HG03558 (cell line): ENCODE measurements at regions not wholly inside any gene's neighbourhood (a gene's known extent, or its start where the extent isn't known, plus 50 kb on each side); places are given as distances from the start of the nearest gene placed in this dataset.
"Not testable (repeated sequence)": the region's sequence is repeated elsewhere in the genome, so short reads cannot be mapped to it uniquely, and the experiment has no call there.

Experiments used
- ATAC-seq: cut with Tn5 transposase; IDR thresholded peaks from one replicate; pipeline ENCODE4 v1.9.1; 2021; ENCODE audit warnings: moderate number of reproducible peaks; ENCODE audit not compliant: unreplicated experiment; ENCODE audit errors: extremely low read depth

DNA sequence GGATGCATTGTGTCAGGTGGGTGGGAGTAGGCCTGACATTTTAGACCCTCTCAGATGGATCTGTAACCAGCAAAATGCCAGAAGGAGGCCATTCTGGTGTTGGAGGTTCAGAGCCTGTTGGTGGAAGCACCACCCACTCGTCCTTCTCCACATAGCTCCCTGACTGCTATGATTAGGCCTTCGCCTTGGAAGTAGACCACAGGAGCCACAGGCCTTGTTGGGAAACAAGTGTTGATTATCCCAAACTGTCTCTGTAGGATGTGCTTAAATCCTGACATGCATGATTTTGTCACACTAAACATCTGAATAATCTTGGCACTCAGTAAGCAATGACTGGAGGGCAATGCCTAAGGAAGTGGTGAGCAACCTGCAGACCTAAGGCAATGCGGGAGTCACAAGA is 117.2 kb upstream of the LY86 start:
- ATAC-seq: no peak

DNA sequence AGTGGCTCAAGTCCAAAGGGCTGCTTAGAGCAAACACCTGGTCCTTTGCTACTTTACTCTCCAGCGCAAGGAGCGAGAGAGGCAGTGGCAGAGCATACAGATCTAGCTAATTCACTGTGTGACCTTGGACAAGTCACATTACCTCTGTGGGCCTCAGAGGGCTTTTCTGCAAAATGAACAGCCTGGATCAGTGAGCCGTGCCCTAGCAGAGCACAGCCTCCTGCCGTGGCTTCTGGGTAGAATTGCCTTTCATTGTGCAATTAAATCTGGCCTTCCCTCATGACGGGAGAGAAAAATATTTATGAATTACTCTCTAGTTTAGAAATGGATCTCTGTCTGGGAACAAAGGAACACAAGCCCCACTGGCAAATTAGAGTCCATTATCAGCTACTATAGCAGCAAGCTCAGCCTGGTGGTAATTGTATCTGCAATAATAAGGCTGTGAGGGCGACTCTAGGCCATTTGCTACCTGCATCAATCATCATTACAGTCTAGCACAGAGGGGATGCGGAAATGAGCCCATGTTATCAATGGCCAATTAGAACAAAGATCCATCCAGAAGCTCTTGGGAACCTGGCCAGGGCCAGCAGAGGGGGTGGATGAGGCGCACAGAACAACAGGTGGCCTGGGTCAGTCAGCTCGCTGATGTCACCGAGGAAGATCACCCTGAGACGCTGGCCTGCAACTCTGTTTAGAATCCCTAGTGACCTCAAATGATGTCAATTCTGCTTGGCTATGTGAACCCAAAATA is 114.2 kb upstream of the LY86 start:
- ATAC-seq: no peak

DNA sequence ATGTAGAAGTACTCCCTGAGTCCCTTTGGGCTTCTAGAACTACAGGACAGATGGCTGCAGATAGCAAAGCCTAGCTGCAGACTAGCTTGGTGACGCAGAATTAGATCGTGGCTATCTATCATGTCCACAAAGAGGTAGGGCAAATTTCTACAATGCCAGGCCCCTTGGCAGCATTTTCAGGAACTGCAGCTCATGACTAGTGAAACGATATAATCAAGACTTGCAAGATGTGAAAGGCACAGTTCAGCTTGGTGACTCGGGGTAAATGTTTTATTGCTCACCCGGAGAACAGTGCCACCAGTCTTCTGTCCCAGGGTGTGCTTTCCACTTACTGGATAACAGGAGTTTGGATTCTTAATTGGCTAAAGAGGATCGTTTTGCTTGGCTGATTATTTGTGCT is 108.7 kb upstream of the LY86 start:
- no peak for ATAC-seq

DNA sequence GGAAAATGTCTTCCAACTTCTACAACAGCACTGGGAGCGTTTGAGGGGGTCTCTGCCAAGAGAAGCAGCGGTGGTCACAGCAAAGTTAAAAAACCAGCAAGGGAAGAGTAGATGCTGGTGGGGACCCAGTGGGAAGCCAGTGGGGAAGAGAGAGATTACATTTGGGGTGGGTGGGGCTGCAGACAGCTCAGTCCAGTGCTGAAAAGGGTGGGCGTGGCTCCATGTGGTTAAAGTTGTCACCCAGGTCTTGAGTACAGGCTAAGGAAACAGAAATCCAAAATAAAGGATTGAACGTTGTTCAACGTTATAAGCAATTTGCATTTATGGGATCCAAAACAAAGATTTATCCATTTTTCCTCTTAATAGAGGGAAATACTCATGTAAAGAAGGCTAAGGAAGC is 106.3 kb upstream of the LY86 start:
- no peak for ATAC-seq

DNA sequence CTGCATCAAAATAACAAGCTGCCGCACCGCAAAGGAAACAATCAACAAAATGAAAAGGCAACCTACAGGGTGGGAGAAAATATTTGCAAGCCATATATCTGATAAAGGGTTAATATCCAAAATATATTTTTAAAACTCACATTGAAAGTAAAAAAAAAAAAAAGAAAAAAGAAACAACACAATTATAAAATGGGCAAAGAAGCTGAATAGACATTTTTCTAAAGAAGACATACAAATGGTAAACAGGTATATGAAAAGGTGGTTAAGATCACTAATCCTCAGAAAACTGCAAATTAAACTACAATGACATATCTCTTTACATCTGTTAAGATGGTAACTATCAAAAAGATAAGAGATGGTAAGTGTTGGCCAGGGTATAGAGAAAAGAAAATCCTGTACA is 105.4 kb upstream of the LY86 start:
- ATAC-seq: no peak

DNA sequence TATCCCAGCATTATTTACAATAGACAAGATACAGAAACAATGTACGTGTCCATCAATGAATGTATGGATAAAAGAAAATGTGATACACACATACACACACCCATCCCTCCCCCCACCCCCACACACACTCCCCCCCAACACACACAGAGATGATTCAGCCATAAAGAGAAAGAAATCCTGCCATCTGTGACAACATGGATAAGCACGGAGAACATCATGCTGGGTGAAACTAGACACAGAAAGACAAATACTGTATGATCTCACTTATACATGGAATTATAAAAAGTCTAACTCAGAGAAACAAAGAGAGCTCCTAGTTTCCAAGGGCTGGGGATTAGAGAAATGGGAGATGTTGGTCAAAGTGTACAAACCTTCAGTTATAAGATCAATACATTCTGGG is 104.8 kb upstream of the LY86 start:
- no peak for ATAC-seq

DNA sequence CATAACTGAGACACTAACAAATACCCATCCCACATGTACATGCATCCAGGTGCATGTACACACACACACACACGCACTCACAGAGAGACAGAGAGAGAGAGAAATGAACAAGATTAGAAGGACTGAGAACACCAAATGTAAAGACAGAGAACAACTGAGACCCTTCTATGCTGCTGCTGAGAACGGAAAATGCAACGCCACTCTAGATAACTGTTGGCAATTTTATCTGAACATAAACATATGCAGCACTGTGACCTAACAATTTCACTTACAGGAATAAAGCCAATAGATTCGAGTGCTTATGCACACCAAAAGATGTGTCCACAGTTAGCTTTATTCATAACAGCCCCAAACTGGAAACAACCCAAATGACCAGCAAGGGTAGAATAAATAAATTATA is 103.8 kb upstream of the LY86 start:
- ATAC-seq: no peak

DNA sequence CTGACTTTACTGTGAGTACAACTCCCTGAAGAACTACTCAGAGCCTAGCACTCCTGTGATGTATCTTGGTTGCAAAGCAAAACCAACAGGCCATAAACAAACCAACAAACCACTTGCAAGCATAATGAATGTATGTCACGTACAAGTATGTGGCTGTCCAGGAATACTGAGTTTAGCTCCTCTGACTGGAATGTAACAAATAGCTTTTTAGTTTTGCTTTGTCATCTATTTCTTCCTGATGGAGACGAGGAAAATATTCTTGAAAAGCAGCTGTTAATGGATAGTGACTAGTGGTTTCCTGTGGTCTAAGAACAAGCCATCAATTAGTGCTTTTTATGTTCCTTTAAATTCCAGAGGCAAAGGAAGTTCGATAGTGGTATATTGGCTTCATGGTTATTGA is 101.9 kb upstream of the LY86 start:
- ATAC-seq: no peak

DNA sequence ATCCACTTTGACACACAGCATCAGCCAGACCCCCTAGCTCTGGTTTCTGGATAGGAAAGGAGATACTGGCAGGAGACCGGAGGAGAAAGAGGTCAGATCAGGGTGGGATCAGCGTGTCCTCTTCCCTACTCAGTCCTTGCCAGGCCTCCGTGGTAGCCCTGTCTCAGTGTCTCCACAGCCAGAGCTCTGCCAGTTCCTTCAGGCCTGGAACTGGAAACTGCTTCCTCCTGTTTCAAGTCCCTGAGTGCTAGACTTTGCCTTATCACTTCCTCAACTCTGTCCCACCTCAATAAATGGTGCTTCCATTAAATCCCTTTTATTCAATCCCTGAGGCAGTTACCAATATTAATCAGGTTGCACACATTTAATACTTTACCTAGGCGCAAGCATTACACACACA is 96.8 kb upstream of the LY86 start:
- ATAC-seq: no peak

DNA sequence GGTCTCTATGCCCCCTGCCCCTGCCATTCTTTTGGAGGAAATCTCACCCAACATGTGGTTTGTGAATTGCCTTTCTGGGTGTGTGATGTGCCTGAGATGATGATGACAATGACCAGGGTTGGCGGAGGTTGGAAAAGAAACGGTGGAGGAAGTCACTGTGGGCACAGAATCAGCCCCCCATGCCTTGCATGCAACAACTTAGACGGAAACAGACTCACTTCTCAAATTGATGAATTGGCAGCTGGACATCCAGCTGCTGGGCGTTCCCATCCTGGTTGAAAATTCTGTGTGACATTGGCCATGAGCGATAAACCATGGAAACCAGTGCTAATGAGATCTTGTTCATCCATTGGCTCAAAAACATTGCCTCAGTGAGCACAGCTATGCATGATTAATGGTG is 95.8 kb upstream of the LY86 start:
- ATAC-seq: no peak

DNA sequence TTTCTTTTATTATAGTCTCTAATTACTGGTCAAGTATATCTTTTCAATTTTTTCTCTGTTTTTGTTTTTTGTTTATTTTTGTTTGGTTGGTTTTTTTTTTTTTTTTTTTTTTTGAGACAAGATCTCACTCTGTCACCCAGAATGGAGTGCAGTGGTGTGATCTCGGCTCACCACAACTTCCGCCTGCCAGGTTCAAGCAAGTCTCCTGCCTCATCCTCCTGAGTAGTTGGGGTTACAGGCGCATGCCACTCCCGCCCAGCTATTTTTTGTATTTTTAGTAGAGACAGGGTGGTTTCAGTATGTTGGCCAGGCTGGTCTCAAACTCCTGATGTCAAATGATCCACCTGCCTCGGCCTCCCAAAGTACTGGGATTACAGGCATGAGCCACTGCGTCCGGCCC is 94.4 kb upstream of the LY86 start:
- not testable (repeated sequence) for ATAC-seq

DNA sequence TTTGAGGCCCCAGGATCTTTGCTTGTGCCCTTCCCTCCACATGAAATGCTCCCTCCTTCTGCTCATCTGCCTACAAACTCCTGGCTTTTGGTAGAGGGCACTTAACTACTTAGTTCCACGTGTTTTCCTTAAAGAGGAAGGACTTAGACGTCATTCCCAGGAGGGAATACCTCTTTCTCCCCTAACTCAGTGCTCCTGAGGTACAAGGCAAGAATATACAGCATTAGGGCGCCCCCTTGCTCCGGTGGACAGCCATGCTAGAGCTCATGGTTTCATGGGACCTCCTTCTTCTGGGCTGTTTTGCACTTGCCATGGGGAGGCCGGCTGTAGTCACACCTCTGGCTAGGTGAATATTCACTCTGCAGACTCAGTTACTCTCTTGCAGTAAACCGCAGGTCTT is 93.8 kb upstream of the LY86 start:
- no peak for ATAC-seq

DNA sequence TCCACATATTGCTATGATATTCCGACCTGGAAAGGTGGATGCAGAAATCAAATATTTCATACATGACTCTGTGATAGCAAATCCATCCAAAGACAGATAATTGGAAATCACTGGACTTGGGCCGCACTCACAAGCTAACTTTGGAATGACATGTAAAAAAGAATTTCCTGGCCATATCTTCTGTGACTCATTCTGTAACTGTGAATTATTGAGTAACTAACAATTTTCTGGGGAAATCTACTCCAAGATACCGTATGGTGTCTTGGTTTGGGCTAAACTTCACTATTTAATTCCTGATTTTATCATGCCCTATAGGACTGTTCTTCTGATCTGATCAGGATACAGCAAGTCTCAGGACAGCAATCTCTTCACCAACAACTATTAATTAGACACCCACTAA is 92.7 kb upstream of the LY86 start:
- no peak for ATAC-seq

DNA sequence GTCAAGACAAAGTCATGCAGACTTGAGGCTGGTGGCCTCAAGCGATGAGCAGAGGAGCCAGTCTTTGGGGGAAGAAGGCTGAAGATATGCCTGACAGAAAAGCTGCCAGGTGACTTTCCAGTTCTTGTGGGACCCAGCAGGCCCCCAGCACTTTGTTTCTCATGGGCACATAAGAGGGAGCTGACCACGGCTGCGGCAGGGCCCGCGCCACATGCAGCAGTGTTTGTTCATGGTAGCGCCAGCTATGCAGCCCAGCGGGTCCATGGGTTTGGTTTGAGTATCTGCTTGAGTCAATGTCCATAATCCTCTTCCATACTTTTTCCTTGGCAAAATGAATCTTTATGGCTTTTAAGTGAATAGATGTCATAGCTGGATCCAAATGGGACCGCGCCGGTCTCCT is 91.0 kb upstream of the LY86 start:
- no peak for ATAC-seq

DNA sequence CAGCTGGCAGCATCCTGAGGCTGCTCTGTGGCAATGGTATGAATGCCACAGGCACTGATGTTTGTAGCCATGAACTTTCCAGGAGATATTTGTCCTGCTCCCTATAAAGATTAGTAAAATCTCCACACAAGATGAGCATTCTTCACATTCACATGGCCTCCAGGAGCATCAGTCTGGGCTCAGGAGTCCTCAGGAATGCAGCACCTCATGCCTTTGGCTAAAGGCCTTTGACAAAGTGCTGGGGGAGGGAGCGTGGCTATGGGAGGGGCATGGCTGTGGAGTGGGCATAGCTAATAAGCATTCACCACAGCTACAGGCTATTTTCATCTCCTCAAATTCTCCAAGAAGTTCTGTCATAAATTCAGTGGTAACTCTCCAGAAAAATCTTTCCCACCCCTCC is 90.5 kb upstream of the LY86 start:
- no peak for ATAC-seq

DNA sequence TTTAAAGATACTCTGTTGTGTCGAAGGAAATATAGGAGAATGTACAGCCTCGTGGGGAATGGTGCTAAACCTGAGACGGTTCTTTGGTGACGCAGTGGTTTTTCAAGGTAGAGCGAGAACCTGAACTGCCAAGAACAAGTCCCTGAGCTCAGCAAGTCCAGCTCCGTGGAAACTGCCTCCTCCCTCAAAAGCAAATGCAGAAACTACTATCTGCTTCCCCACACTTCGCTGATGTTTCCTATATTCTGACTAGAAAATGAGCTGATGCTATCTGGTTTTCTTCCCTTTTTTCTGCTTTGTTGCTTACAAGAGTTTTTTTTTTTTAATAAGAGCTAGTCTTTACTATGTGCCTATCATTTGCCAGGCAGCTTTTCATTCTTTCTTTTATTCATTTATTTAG is 85.3 kb upstream of the LY86 start:
- ATAC-seq: no peak

DNA sequence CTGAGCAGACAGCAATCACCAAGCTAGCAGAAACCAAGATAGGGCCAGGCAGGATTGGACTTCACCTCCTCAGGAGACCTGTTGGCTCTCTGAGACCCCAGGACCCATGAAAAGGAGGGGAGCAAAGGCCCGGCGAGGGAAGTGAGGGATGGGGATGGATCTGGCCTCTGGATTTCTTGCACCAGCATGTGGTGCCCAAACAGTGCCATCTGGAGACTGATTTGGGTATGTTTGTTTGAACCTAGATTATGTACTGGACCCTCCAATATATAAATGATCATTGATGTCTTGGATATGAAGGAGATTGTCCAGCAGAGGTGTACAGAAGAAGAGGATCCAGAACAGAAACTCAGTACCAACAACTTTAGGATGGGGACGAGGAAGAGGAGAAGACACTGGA is 83.4 kb upstream of the LY86 start:
- no peak for ATAC-seq

DNA sequence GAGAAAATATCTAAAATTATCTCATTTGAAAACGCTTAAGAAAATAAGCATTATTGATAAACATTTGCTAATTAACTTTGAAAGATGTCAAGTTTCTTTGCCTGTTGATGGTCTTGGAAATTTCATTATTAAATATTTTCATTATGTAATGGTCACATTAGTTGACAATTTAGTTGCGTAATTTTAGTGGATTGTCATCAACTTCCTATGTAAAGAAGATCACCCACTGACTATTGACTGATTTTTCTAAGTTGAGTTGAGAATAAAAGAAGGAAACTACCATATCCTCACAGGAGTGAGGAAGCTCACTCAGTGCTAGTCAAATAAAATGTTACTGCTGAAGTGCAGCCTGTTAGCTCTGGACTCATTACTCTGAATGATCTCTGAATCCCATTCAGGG is 79.9 kb upstream of the LY86 start:
- ATAC-seq: no peak

DNA sequence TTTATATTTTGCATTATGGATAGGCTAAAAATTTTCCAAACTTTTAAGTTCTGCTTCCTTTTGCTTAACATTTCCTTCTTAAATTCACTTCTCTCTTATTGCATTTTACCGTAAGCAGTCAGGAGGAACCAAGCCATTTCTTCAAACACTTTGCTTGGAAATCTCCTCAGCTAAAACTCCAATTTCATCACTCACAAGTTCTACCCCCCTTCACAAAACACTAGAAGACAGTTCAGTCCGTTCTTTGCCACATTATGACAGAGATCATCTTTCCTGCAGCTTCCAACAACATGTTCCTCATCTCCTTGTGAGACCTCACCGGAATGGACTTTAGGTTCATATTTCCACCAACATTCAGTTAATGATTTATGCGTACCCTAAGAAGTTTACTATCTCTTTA is 79.2 kb upstream of the LY86 start:
- ATAC-seq: no peak

DNA sequence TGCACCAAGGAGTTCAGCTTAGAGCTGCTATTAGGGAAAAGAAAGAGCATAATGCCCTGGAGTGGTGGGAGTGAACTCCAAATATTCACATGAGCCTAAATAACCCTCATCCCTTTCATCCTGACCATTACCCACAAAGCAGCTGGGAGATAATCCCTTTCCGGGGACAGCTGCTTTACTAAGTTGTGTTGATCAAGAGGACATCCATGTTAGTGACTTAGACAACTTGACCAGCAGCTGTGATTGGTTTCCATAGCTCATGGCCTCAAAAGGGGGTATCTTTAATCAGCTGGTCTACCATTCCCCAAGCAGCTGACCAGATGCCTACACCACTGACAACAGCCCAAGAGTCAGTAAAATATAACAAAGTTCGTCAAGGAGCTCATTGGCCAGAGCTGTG is 75.8 kb upstream of the LY86 start:
- ATAC-seq: no peak

DNA sequence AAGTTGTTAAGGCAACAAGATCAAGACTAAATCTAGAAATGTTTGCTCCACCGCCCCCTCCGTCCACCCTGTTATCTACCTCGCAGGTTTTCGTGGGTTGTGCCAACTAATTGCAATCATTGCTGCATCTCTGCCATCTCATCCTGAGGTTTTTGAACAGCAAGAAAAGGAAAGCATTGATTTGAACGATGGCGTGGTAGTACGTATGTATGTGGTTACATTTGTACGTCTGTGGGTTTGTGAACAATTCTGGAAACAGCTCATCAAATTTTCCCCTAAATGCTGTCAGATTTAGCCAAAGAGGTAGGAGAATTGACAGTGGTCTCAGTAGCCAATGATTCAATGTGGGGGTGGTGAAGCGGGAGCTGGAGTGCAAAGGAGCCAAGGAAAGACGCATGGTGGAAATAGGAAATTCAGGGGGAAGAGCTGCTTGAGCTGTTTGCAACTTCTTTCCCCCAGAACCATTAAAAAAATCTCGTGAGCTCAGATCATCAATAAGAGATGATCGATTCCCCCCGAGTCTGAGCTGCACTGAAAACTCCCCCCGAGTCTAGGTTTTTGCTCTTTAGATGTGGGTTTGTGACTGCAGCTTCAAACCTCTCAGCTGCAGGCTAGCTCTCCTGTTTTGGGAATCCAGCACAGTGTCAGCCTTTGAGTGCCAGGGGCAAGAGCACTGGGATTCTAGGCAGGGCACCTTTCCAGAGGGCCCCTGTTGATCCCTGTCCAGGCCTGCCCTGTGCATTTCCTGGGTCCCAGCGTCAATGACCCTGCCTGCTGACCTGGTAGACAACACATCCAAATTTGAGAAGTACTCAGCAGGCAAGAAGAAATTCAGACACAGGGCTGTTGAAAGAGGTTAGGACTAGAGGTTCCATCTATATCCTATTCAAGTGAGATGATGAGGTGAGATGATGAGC is 72.6 kb upstream of the LY86 start:
- peak; percentile 65 for ATAC-seq
